ENCODE measurements at regions not wholly inside any gene's neighbourhood (a gene's known extent, or its start where the extent isn't known, plus 50 kb on each side); places are given as distances from the start of the nearest gene placed in this dataset.

GRCh38 chr5:103439007-103439406 lies 123.6 kb downstream of the NUDT12 start:
- TF ChIP-seq CTCF (conservative IDR thresholded peaks at IDR 0.05; ENCODE audit: low read depth, low read length) = no peak
- TF ChIP-seq NFE2L2 (IDR thresholded peaks at IDR 0.05; ENCODE audit: low read depth, low read length) = no peak
- TF ChIP-seq POLR2A (IDR thresholded peaks at IDR 0.05; ENCODE audit: low read depth, low read length) = no peak
- TF ChIP-seq, protein P1, sequence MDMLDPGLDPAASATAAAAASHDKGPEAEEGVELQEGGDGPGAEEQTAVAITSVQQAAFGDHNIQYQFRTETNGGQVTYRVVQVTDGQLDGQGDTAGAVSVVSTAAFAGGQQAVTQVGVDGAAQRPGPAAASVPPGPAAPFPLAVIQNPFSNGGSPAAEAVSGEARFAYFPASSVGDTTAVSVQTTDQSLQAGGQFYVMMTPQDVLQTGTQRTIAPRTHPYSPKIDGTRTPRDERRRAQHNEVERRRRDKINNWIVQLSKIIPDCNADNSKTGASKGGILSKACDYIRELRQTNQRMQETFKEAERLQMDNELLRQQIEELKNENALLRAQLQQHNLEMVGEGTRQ (IDR thresholded peaks at IDR 0.05; ENCODE audit: low read depth, low read length) = no peak
- no peak for TF ChIP-seq RFX5 (IDR thresholded peaks at IDR 0.05; ENCODE audit: low read depth, low read length)
- no peak for TF ChIP-seq CEBPB (IDR thresholded peaks at IDR 0.05; ENCODE audit: low read depth, low read length)
